NT2/D1 (cell line): ENCODE measurements at regions not wholly inside any gene's neighbourhood (a gene's known extent, or its start where the extent isn't known, plus 50 kb on each side); places are given as distances from the start of the nearest gene placed in this dataset.

Experiments used
- SUZ12 ChIP-seq: IDR thresholded peaks from 2 replicates; pipeline ENCODE4 v1.6.1; 2011; ENCODE audit not compliant: insufficient read length, insufficient read depth; ENCODE audit errors: extremely low read depth
- YY1 ChIP-seq: IDR thresholded peaks from 2 replicates; pipeline ENCODE4 v1.6.1; 2011; ENCODE audit not compliant: insufficient read length, insufficient read depth
- ZNF274 ChIP-seq: IDR thresholded peaks from 2 replicates; pipeline ENCODE4 v1.6.1; 2011; ENCODE audit warnings: mild to moderate bottlenecking, low read depth, low read length

- TF ChIP-seq ZNF274 (no peak), SUZ12 (no peak), YY1 (no peak)
Observed at GRCh38 chr11:15334766-15335165, 220.0 kb downstream of the INSC start.
